Upper lobe of left lung (tissue), 4 donors: ENCODE measurements at regions not wholly inside any gene's neighbourhood (a gene's known extent, or its start where the extent isn't known, plus 50 kb on each side); places are given as distances from the start of the nearest gene placed in this dataset.

ENCODE experiments used
- CTCF ChIP-seq, 6 experiments: fragments of 450-650 bp in 4 of 6; fragments of 200-600 bp in 2 of 6; sonication (generic) in 2 of 6; IDR thresholded peaks; one replicate each; pipeline ENCODE4 v1.5.1; 2016 to 2019; ENCODE audit warnings: antibody characterized with exemption in 6 of 6
- POLR2AphosphoS5 ChIP-seq, 2 donors: sonication (generic); formaldehyde crosslinking; IDR thresholded peaks; one replicate each; pipeline ENCODE4 v1.5.1; 2017; ENCODE audit warnings: antibody characterized with exemption in 2 of 2

DNA sequence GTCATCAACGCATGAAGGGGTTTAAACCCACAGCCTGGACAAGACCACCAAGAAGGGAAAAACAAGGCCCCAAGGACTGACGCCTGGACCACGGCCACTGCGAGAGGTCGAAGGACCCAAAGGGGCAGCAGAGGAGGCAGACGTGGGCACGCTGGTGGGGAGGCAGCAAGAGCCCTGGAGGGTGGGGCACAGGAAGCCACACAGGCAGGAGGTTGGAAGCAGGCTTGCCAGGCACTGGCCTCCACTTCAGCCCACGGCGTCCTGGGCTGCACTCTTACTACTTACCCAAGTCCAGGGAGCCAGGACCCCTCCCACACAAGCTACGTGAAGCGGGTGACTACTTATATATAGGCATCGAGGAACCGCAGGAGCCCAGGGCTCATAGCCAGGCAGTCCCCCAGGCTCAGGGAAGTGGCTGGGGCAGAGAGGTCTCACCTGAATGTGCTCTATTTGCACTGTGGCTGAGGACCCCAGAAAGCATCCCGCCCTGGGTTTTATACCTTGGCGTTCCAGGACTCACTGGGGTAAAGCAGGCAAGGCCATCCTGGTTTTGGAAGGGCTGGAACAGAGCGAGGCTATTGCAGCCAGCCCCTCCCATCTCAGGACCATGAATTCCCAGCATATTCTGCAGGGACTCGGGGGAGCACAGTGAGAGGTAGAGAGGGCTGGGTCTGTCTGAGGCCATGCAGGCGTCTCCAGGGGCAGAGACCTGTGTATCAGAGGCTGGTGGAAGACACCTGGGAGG, 113.8 kb upstream of the AFDN start:
- TF ChIP-seq CTCF (IDR thresholded peaks at IDR 0.05), result no peak
- no peak for TF ChIP-seq POLR2AphosphoS5 (IDR thresholded peaks at IDR 0.05)
